ENCODE measurements at regions not wholly inside any gene's neighbourhood (a gene's known extent, or its start where the extent isn't known, plus 50 kb on each side); places are given as distances from the start of the nearest gene placed in this dataset.

GRCh38 chr20:40770564-40771307 is 81.7 kb upstream of the MAFB start:
- FAIRE-seq (no peak), ATAC-seq (no peak), DNase-seq (ENCODE audit: extremely low read depth in 1 of 4, low spot score in 3 of 4) (no peak)
- Histone ChIP-seq H3K27ac (ENCODE audit: extremely low read depth, low read depth, low read length) (no peak overlapping the region), H3K4me2 (ENCODE audit: insufficient read depth, low read length) (no peak overlapping the region), H3K9ac (ENCODE audit: insufficient read depth in 1 of 2, low read depth in 2 of 2, low read length in 2 of 2) (no peak overlapping the region; a peak in 1 of 4 replicates), H3K4me3 (no peak overlapping the region), H2AFZ (ENCODE audit: low read depth, low read length) (no peak overlapping the region), H3K4me1 (replicated peaks in 1 of 2; ENCODE audit: control insufficient read depth in 2 of 2, insufficient read depth in 2 of 2, low read length in 2 of 2) (no peaks in the 10 kb centered on the region), H3K9me3 (replicated peaks; ENCODE audit: control insufficient read depth, insufficient read depth, low read depth, low read length) (no peaks in the 10 kb centered on the region), H3K36me3 (ENCODE audit: control insufficient read depth, insufficient read depth, low read length) (no peaks in the 10 kb centered on the region), H3K9me1 (ENCODE audit: control insufficient read depth, insufficient read depth, low read length) (no peaks in the 10 kb centered on the region), H3K79me2 (ENCODE audit: control insufficient read depth, insufficient read depth, low read length) (no peaks in the 10 kb centered on the region), H3K27me3 (ENCODE audit: control insufficient read depth in 2 of 2, insufficient read depth in 2 of 2, low read length in 2 of 2) (no peaks in the 10 kb centered on the region), H4K20me1 (replicated peaks; ENCODE audit: control insufficient read depth, insufficient read depth, low read length) (no peaks in the 10 kb centered on the region)
- WGBS (ENCODE audit: insufficient coverage, low coverage, missing lambda C conversion rate): 0% methylated on average over 13 of the region's 13 CpGs
- ChIA-PET POLR2A (no interaction called here), CTCF (ENCODE audit: low intra/inter-chr PET ratio) (no interaction called here)
- no TSS peak for BruUV-seq (replicated peaks)
- in situ Hi-C loops (cut with MboI) (no loop called here), intact Hi-C loops (cut with micrococcal nuclease) (no loop called here)
- no peak for TF ChIP-seq SPI1 (IDR thresholded peaks at IDR 0.05; ENCODE audit: borderline replicate concordance, low read depth, low read length)
- TF ChIP-seq DNMT1 (IDR thresholded peaks at IDR 0.05): no peak
- TF ChIP-seq MLX (CRISPR knock-in tag; conservative IDR thresholded peaks at IDR 0.05): no peak
- TF ChIP-seq ZNF644 (tag; IDR thresholded peaks at IDR 0.05; ENCODE audit: low read depth): no peak
- TF ChIP-seq ZBTB7A (IDR thresholded peaks at IDR 0.05; ENCODE audit: borderline replicate concordance, control insufficient read depth, low read depth, low read length): no peak
- TF ChIP-seq ZBTB34 (CRISPR knock-in tag; IDR thresholded peaks at IDR 0.05): no peak
- TF ChIP-seq THRAP3 (IDR thresholded peaks at IDR 0.05; ENCODE audit: borderline replicate concordance): no peak

Data from K562 (cell line).